Transverse colon (tissue), 4 donors: ENCODE measurements at regions not wholly inside any gene's neighbourhood (a gene's known extent, or its start where the extent isn't known, plus 50 kb on each side); places are given as distances from the start of the nearest gene placed in this dataset.

Source experiments
- CTCF ChIP-seq, 5 experiments: fragments of 200-600 bp in 3 of 5; fragments of 450-650 bp in 2 of 5; sonication (generic) in 3 of 5; IDR thresholded peaks; 1 replicate in 2 of 5; 2 replicates in 3 of 5; pipeline ENCODE4 v1.5.1; 2016 to 2017; ENCODE audit warnings: antibody characterized with exemption in 5 of 5, inconsistent platforms in 3 of 5, mild to moderate bottlenecking in 2 of 5, moderate library complexity in 1 of 5
- EP300 ChIP-seq: sonication (generic); formaldehyde crosslinking; IDR thresholded peaks from one replicate; pipeline ENCODE4 v1.6.1; 2017; ENCODE audit warnings: antibody characterized with exemption, low read depth
- POLR2A ChIP-seq: fragments of 450-650 bp; IDR thresholded peaks from one replicate; pipeline ENCODE4 v1.6.1; 2016; ENCODE audit warnings: antibody characterized with exemption, mild to moderate bottlenecking, moderate library complexity
- POLR2AphosphoS5 ChIP-seq, 3 donors: sonication (generic); formaldehyde crosslinking; IDR thresholded peaks; one replicate each; pipeline ENCODE4 v1.6.1; 2016; ENCODE audit warnings: antibody characterized with exemption in 3 of 3

- no peak for TF ChIP-seq POLR2AphosphoS5 (IDR thresholded peaks at IDR 0.05)
- TF ChIP-seq CTCF (IDR thresholded peaks at IDR 0.05), result no peak
- TF ChIP-seq EP300, result no peak
- no peak for TF ChIP-seq POLR2A
Observed at GRCh38 chr6:54632984-54633565, 213.5 kb upstream of the FAM83B start.
